Heart left ventricle (tissue), 13 donors: ENCODE measurements at regions not wholly inside any gene's neighbourhood (a gene's known extent, or its start where the extent isn't known, plus 50 kb on each side); places are given as distances from the start of the nearest gene placed in this dataset.

Source experiments
- POLR2A ChIP-seq, 2 donors: fragments of 450-650 bp; IDR thresholded peaks; one replicate each; pipeline ENCODE4 v1.6.1; 2017; ENCODE audit warnings: antibody characterized with exemption in 2 of 2, mild to moderate bottlenecking in 2 of 2, moderate library complexity in 2 of 2
- TF ChIP-seq, protein P1 (sequence below), 12 donors: fragments of 200-600 bp; sonication (generic) in 4 of 12; IDR thresholded peaks; one replicate each; pipeline versions ENCODE4 v1.5.0 to v1.8.0; 2018 to 2022; ENCODE audit warnings: antibody characterized with exemption in 12 of 12, mild to moderate bottlenecking in 5 of 12
- donor health status: ischemic (EF 13 %, LVEDD 7.1; RV severe dilation, severe dysfunction).
- donor health status: DM: no; HTN: yes; CAD: no.
- donor health status: DM: no; HTN: no; CAD: no.
- donor health status: ischemic (EF 25% LVEDD 6.9; RV normal size, moderate dysfunction).
- donor health status: ischemic (EF 25% LVEDD 5.7; RV mildly dilated, moderate dysfunction).
- donor health status: ischemic (EF 35%, LVEDD 5.7; RV mildly dilated, moderate dysfunction).
- donor health status: nonischemic (EF 11% LVEDD 7.7; RV severe dilation, severe dysfunction).
- donor health status: DM: yes; HTN: yes; CAD: no.
- donor health status: PGD.
- donor health status: ischemic (EF 29% LVEDD 5.4; RV normal size, mild dysfunction).
- donor health status: nonischemic (EF 23%, LVEDD 6.1; RV moderate dilation, normal function).

DNA sequence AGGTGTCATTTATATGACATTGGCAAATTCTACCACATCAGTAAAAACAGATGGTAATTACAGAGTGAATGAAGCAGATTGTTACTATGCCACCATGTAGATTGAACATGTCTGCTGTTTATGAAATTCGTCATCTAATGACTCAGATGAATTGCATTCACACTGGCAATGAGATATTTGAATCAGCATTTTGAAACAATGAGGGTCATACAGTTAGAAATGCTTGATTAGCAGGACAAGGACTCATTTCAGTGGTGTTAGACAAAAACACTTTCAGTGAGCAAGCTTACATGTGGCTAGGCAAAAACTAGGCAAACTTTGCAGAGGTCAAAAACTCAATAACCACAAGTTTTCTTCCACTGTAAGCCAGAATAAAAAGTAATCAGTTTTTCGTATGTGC is 1165.0 kb downstream of the SLITRK1 start:
- TF ChIP-seq, protein P1, sequence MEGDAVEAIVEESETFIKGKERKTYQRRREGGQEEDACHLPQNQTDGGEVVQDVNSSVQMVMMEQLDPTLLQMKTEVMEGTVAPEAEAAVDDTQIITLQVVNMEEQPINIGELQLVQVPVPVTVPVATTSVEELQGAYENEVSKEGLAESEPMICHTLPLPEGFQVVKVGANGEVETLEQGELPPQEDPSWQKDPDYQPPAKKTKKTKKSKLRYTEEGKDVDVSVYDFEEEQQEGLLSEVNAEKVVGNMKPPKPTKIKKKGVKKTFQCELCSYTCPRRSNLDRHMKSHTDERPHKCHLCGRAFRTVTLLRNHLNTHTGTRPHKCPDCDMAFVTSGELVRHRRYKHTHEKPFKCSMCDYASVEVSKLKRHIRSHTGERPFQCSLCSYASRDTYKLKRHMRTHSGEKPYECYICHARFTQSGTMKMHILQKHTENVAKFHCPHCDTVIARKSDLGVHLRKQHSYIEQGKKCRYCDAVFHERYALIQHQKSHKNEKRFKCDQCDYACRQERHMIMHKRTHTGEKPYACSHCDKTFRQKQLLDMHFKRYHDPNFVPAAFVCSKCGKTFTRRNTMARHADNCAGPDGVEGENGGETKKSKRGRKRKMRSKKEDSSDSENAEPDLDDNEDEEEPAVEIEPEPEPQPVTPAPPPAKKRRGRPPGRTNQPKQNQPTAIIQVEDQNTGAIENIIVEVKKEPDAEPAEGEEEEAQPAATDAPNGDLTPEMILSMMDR (IDR thresholded peaks at IDR 0.05), result no peak
- no peak for TF ChIP-seq POLR2A (IDR thresholded peaks at IDR 0.05)
